Mesothelial cell of epicardium (in vitro differentiated cells): ENCODE measurements at regions not wholly inside any gene's neighbourhood (a gene's known extent, or its start where the extent isn't known, plus 50 kb on each side); places are given as distances from the start of the nearest gene placed in this dataset.

ENCODE experiments used
- DNase-seq, 2 experiments: peaks; one replicate each; pipeline ENCODE4 v3.0.0; 2021; ENCODE audit warnings: low spot score in 2 of 2; ENCODE audit not compliant: unreplicated experiment in 2 of 2
- H3K27ac Mint-ChIP-seq: 2 replicates; pipeline ENCODE4 v1.8.0; 2021; ENCODE audit warnings: mixed read lengths
- H3K27me3 Mint-ChIP-seq: 2 replicates; pipeline ENCODE4 v1.8.0; 2021; ENCODE audit warnings: low read depth, mixed read lengths
- H3K36me3 Mint-ChIP-seq: 2 replicates; pipeline ENCODE4 v1.8.0; 2021; ENCODE audit warnings: mixed read lengths
- H3K4me1 Mint-ChIP-seq: 2 replicates; pipeline ENCODE4 v1.8.0; 2021; ENCODE audit warnings: mixed read lengths
- H3K4me3 Mint-ChIP-seq: 2 replicates; pipeline ENCODE4 v1.8.0; 2021; ENCODE audit warnings: mild to moderate bottlenecking, moderate library complexity, mixed read lengths
- H3K9me3 Mint-ChIP-seq: 2 replicates; pipeline ENCODE4 v1.8.0; 2021; ENCODE audit warnings: mixed read lengths
- TF ChIP-seq, protein P1 (sequence below): fragments of 200-600 bp; sonication (generic); IDR thresholded peaks from one replicate; pipeline ENCODE4 v1.5.0; 2021; ENCODE audit warnings: antibody characterized with exemption; ENCODE audit not compliant: unreplicated experiment

DNA sequence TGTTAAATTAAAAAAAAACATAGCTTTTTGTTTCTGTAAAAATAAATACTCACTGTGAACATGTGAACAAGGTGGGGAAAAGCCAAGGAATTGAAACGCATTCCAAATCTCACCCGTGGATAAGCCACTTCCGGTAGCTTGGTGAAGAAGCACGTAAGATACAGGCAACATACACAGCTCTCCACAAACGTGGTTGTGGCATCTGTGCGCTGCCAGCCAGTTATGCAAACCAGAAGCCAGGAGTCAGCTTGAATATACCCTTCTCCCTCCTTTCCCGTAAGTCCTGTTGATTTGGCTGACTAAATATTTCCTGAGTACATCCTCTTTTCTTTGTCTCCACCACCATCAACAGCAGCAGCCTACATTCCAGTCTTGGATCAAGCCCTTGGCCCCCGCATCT lies 486.2 kb downstream of the VRK1 start:
- H3K27ac Mint-ChIP-seq: no peak overlapping the region
- DNase-seq: no peak
- H3K4me3 Mint-ChIP-seq: no peak overlapping the region
- peaks cover 23% of the 10 kb centered on the region for H3K27me3 Mint-ChIP-seq
- H3K36me3 Mint-ChIP-seq: no peaks in the 10 kb centered on the region
- H3K9me3 Mint-ChIP-seq: no peaks in the 10 kb centered on the region
- TF ChIP-seq, protein P1, sequence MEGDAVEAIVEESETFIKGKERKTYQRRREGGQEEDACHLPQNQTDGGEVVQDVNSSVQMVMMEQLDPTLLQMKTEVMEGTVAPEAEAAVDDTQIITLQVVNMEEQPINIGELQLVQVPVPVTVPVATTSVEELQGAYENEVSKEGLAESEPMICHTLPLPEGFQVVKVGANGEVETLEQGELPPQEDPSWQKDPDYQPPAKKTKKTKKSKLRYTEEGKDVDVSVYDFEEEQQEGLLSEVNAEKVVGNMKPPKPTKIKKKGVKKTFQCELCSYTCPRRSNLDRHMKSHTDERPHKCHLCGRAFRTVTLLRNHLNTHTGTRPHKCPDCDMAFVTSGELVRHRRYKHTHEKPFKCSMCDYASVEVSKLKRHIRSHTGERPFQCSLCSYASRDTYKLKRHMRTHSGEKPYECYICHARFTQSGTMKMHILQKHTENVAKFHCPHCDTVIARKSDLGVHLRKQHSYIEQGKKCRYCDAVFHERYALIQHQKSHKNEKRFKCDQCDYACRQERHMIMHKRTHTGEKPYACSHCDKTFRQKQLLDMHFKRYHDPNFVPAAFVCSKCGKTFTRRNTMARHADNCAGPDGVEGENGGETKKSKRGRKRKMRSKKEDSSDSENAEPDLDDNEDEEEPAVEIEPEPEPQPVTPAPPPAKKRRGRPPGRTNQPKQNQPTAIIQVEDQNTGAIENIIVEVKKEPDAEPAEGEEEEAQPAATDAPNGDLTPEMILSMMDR: no peak
- no peaks in the 10 kb centered on the region for H3K4me1 Mint-ChIP-seq

DNA sequence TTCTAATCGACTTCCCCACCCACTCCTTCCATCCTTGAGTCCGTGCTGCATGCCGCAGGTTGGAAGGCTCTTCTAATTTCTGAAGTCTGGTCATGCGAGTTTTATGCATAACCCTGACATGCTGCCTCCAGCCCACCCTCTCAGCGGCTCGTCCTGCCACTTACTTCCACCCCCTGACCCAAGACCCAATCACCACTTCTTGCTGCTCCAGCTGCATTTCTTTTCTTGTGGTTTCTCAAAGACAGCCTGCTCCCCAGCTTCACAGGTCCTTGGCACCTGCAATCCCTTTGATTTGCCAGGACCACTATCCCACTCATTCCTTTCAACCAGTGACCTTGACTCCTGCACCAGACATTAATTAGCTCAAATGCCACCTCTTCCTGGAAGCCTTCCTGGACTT lies 486.7 kb downstream of the VRK1 start:
- H3K9me3 Mint-ChIP-seq: no peaks in the 10 kb centered on the region
- H3K27ac Mint-ChIP-seq: no peak overlapping the region
- H3K4me3 Mint-ChIP-seq: no peak overlapping the region
- H3K27me3 Mint-ChIP-seq: peaks cover 25% of the 10 kb centered on the region
- H3K36me3 Mint-ChIP-seq: no peaks in the 10 kb centered on the region
- no peaks in the 10 kb centered on the region for H3K4me1 Mint-ChIP-seq
- TF ChIP-seq, protein P1: no peak
- DNase-seq: no peak

DNA sequence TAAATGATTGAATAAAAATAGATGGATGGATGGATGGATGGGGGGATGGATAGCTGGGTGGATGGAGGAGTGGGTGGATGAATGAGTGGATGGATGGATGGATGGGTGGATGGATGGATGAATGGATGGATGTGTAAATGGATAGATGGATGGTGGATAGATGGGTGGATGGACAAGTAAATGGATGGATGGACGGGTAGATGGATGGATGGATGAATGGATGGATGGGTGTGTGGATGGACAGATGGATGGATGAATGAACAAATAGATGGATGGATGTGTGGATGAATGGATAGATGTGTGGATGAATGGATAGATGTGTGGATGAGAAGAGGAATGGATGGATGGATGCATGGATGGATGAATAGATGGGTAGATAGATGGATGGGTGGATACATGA lies 490.8 kb downstream of the VRK1 start:
- Mint-ChIP-seq H3K4me1 (no peaks in the 10 kb centered on the region), H3K4me3 (no peak overlapping the region), H3K27me3 (peaks cover 46% of the 10 kb centered on the region), H3K9me3 (no peaks in the 10 kb centered on the region), H3K36me3 (no peaks in the 10 kb centered on the region), H3K27ac (no peak overlapping the region)
- DNase-seq: no peak
- TF ChIP-seq, protein P1: no peak

DNA sequence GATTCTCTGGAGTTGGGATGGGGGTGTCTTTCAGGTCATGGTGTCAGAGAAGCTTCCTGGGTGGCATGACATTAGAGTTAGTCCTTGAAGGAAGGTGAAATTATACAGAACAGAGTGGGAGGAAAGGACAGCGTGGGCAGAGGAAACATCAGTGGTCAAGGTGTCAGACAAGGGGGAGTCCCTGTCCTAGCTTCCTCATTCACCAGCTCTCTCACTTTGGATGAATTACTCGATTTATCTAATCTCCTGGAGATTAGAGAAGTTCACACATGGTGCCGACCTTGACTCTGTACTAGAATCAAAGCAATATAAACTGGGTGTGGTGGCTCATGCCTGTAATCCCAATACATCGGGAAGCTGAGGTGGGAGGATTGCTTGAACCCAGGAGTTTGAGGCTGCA lies 492.9 kb downstream of the VRK1 start:
- H3K27ac Mint-ChIP-seq: no peak overlapping the region
- peaks cover 15% of the 10 kb centered on the region for H3K4me1 Mint-ChIP-seq
- no peaks in the 10 kb centered on the region for H3K36me3 Mint-ChIP-seq
- H3K4me3 Mint-ChIP-seq: no peak overlapping the region
- no peak for DNase-seq
- TF ChIP-seq, protein P1: no peak
- H3K27me3 Mint-ChIP-seq: peaks cover 41% of the 10 kb centered on the region
- no peaks in the 10 kb centered on the region for H3K9me3 Mint-ChIP-seq

DNA sequence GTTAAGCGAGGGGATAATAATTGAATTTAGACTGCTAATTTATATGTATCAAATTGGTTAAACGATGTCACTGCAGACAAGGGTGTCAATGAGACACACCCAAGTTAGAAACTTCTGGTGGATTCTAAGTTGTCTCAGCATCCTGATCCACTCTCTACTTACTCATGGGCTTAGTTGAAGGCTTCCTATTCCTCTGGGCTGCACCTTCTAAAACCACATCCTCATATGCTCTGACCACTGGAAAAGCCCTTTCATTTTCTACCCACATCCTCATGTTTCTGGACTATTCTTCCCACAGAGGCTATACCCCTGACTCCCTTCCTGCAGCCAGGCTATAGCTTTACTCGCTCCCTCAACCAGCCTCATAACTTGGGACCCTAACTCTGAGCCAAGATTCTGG lies 493.8 kb downstream of the VRK1 start:
- no peak overlapping the region for H3K27ac Mint-ChIP-seq
- peaks cover 18% of the 10 kb centered on the region for H3K4me1 Mint-ChIP-seq
- H3K36me3 Mint-ChIP-seq: no peaks in the 10 kb centered on the region
- H3K4me3 Mint-ChIP-seq: no peak overlapping the region
- no peak for DNase-seq
- H3K9me3 Mint-ChIP-seq: no peaks in the 10 kb centered on the region
- TF ChIP-seq, protein P1: no peak
- H3K27me3 Mint-ChIP-seq: peaks cover 44% of the 10 kb centered on the region

DNA sequence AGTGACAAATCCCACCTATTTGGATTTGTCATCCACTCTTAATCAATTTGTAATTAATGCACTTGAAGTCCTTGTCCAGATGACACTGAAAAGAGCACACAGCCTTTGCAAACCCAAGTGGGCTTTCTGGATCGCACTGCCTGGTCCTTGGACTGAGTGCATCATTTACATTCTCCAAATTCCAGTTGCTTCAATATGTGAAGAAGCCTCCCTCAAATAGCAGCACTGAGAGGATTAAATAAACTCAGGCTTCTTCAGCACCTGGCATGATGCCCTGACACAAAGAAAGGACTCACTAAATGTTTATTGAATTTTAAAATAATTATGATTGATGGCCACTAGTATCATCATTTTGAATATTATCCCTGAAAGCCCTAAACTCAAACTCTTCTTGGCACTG lies 496.5 kb downstream of the VRK1 start:
- peaks cover 44% of the 10 kb centered on the region for H3K27me3 Mint-ChIP-seq
- H3K27ac Mint-ChIP-seq: no peak overlapping the region
- DNase-seq: no peak
- H3K4me1 Mint-ChIP-seq: peaks cover 21% of the 10 kb centered on the region
- H3K4me3 Mint-ChIP-seq: no peak overlapping the region
- H3K9me3 Mint-ChIP-seq: no peaks in the 10 kb centered on the region
- TF ChIP-seq, protein P1: no peak
- H3K36me3 Mint-ChIP-seq: no peaks in the 10 kb centered on the region
